Left lung (tissue), 4 donors: ENCODE measurements at regions not wholly inside any gene's neighbourhood (a gene's known extent, or its start where the extent isn't known, plus 50 kb on each side); places are given as distances from the start of the nearest gene placed in this dataset.

Experiments
- ATAC-seq: fragments of 200-7000 bp; cut with Tn5 transposase; one replicate; pipeline ENCODE4 v1.9.1; 2020; ENCODE audit warnings: moderate library complexity
- DNase-seq, 4 donors: peaks; one replicate each; pipeline ENCODE4 v3.0.0-alpha.2; 2013 to 2020
- H3K27ac ChIP-seq, 2 donors: fragments of 200-600 bp; sonication (generic) in 1 of 2; one replicate each; pipeline versions ENCODE4 v1.5.0 to v1.8.0; 2020 to 2021
- H3K27me3 ChIP-seq, 2 donors: fragments of 200-600 bp; sonication (generic) in 1 of 2; one replicate each; pipeline versions ENCODE4 v1.5.0 to v1.8.0; 2020 to 2021
- H3K36me3 ChIP-seq, 2 donors: fragments of 200-600 bp; sonication (generic) in 1 of 2; one replicate each; pipeline versions ENCODE4 v1.5.0 to v1.8.0; 2020 to 2021
- H3K4me1 ChIP-seq, 2 donors: fragments of 200-600 bp; one replicate each; pipeline ENCODE4 v1.8.0; 2021
- H3K4me3 ChIP-seq, 2 donors: fragments of 200-600 bp; sonication (generic) in 1 of 2; one replicate each; pipeline versions ENCODE4 v1.5.0 to v1.8.0; 2020 to 2021; ENCODE audit warnings: mild to moderate bottlenecking in 1 of 2
- H3K9me3 ChIP-seq, 2 donors: fragments of 200-600 bp; sonication (generic) in 1 of 2; one replicate each; pipeline versions ENCODE4 v1.5.0 to v1.8.0; 2020 to 2021
- intact Hi-C, 2 donors: fragments of 100-400 bp; cut with DNase I; formaldehyde crosslinking; loops; one replicate each; pipeline versions ENCODE4 v1.11.2 to v1.14.2; 2022
- TF ChIP-seq, protein P1 (sequence below), 2 donors: fragments of 200-600 bp; sonication (generic) in 1 of 2; IDR thresholded peaks; one replicate each; pipeline versions ENCODE4 v1.5.0 to v1.8.0; 2021; ENCODE audit warnings: antibody characterized with exemption in 2 of 2
- donor health status: DM: no; HTN: yes; CAD: no.
- donor health status: DM: no; HTN: no; CAD: no.

GRCh38 chr10:117663750-117664149 lies 121.2 kb downstream of the EMX2 start:
- DNase-seq (no peak), ATAC-seq (peak; percentile 62)
- TF ChIP-seq, protein P1, sequence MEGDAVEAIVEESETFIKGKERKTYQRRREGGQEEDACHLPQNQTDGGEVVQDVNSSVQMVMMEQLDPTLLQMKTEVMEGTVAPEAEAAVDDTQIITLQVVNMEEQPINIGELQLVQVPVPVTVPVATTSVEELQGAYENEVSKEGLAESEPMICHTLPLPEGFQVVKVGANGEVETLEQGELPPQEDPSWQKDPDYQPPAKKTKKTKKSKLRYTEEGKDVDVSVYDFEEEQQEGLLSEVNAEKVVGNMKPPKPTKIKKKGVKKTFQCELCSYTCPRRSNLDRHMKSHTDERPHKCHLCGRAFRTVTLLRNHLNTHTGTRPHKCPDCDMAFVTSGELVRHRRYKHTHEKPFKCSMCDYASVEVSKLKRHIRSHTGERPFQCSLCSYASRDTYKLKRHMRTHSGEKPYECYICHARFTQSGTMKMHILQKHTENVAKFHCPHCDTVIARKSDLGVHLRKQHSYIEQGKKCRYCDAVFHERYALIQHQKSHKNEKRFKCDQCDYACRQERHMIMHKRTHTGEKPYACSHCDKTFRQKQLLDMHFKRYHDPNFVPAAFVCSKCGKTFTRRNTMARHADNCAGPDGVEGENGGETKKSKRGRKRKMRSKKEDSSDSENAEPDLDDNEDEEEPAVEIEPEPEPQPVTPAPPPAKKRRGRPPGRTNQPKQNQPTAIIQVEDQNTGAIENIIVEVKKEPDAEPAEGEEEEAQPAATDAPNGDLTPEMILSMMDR (IDR thresholded peaks at IDR 0.05), result no peak
- intact Hi-C loops, result no loop called here
- H3K27ac ChIP-seq, result no peak overlapping the region
- H3K36me3 ChIP-seq, result no peaks in the 10 kb centered on the region
- H3K4me1 ChIP-seq, result no peaks in the 10 kb centered on the region
- H3K9me3 ChIP-seq, result no peaks in the 10 kb centered on the region
- H3K27me3 ChIP-seq, result no peaks in the 10 kb centered on the region
- no peak overlapping the region for H3K4me3 ChIP-seq

- Histone ChIP-seq H3K27ac (no peak overlapping the region), H3K9me3 (no peaks in the 10 kb centered on the region), H3K4me1 (no peaks in the 10 kb centered on the region), H3K36me3 (no peaks in the 10 kb centered on the region), H3K27me3 (no peaks in the 10 kb centered on the region), H3K4me3 (no peak overlapping the region)
- DNase-seq (no peak), ATAC-seq (no peak)
- intact Hi-C loops, result no loop called here
- TF ChIP-seq, protein P1 (IDR thresholded peaks at IDR 0.05), result no peak
Observed at GRCh38 chr10:117664288-117664687, 121.7 kb downstream of the EMX2 start.

GRCh38 chr10:117666166-117666565 lies 123.6 kb downstream of the EMX2 start:
- Histone ChIP-seq H3K4me1 (no peaks in the 10 kb centered on the region), H3K4me3 (no peak overlapping the region), H3K27me3 (no peaks in the 10 kb centered on the region), H3K27ac (no peak overlapping the region), H3K9me3 (no peaks in the 10 kb centered on the region), H3K36me3 (no peaks in the 10 kb centered on the region)
- intact Hi-C loops, result no loop called here
- DNase-seq (no peak), ATAC-seq (no peak)
- TF ChIP-seq, protein P1 (IDR thresholded peaks at IDR 0.05), result no peak

- H3K4me3 ChIP-seq, result no peak overlapping the region
- DNase-seq (no peak), ATAC-seq (no peak)
- H3K36me3 ChIP-seq, result no peaks in the 10 kb centered on the region
- H3K27me3 ChIP-seq, result no peaks in the 10 kb centered on the region
- no peaks in the 10 kb centered on the region for H3K4me1 ChIP-seq
- intact Hi-C loops, result no loop called here
- TF ChIP-seq, protein P1 (IDR thresholded peaks at IDR 0.05), result no peak
- no peaks in the 10 kb centered on the region for H3K9me3 ChIP-seq
- H3K27ac ChIP-seq, result no peak overlapping the region
Observed at GRCh38 chr10:117666965-117667364, 124.4 kb downstream of the EMX2 start.

GRCh38 chr10:117667831-117668230 lies 125.3 kb downstream of the EMX2 start:
- intact Hi-C loops, result no loop called here

More at GRCh38 chr10:117667831-117668230, 125.3 kb downstream of the EMX2 start:
- ATAC-seq (no peak), DNase-seq (no peak)
- H3K36me3 ChIP-seq, result no peaks in the 10 kb centered on the region
- no peaks in the 10 kb centered on the region for H3K9me3 ChIP-seq
- H3K4me1 ChIP-seq, result no peaks in the 10 kb centered on the region
- H3K27ac ChIP-seq, result no peak overlapping the region
- no peak overlapping the region for H3K4me3 ChIP-seq
- peaks cover 0 to 3% of the 10 kb centered on the region in 2 donors for H3K27me3 ChIP-seq
- TF ChIP-seq, protein P1 (IDR thresholded peaks at IDR 0.05), result no peak
